K562 (cell line): ENCODE measurements at regions not wholly inside any gene's neighbourhood (a gene's known extent, or its start where the extent isn't known, plus 50 kb on each side); places are given as distances from the start of the nearest gene placed in this dataset.

Experiments
- ATAC-seq: fragments of 200-7000 bp; cut with Tn5 transposase; 3 replicates; pipeline ENCODE4 v1.9.1; 2020; ENCODE audit warnings: moderate library complexity
- BruUV-seq: library from RNA; stranded (reverse); fragments of 400-500 nt; replicated peaks from 2 replicates; lab custom pipeline; 2021; lab: Mats Ljungman, UMichigan
- CTCF ChIA-PET: fragments of 300-600 bp; formaldehyde crosslinking; extraction: SDS; loops from one replicate; lab custom pipeline; 2021; ENCODE audit warnings: low intra/inter-chr PET ratio; lab: Yijun Ruan, JAX
- POLR2A ChIA-PET: fragments of 300-600, 350-650 bp; sonication (Branson Sonifier 250); formaldehyde crosslinking; extraction: SDS; loops from one replicate; lab custom pipeline; 2021; ENCODE audit warnings: antibody characterized with exemption, inconsistent platforms; lab: Yijun Ruan, JAX
- DNase-seq, 4 experiments: peaks; one replicate each; pipeline versions ENCODE4 v3.0.0 to v3.0.0-alpha.2; 2011 to 2018; ENCODE audit warnings: low spot score in 3 of 4, mixed read lengths in 3 of 4; ENCODE audit errors: extremely low read depth in 1 of 4
- FAIRE-seq: peaks from 2 replicates; lab custom pipeline; 2011; peaks lifted over from hg19 to GRCh38; lab: Jason Lieb, UNC
- H2AFZ ChIP-seq: 2 replicates; pipeline ENCODE4 v1.6.0; 2011; ENCODE audit warnings: low read depth, low read length, control low read depth, inconsistent platforms
- H3K27ac ChIP-seq: fragments of 200-600 bp; 3 replicates; pipeline ENCODE4 v1.8.0; 2011; ENCODE audit warnings: low read depth, mild to moderate bottlenecking, control low read depth, inconsistent platforms, low read length, moderate library complexity, mixed read lengths; ENCODE audit errors: extremely low read depth
- H3K27me3 ChIP-seq, 2 experiments: fragments of 300-600 bp in 1 of 2; 2 replicates in 1 of 2; 3 replicates in 1 of 2; pipeline versions ENCODE4 v1.6.0 to v1.8.0; 2011; ENCODE audit warnings: inconsistent platforms in 2 of 2, low read length in 2 of 2, mild to moderate bottlenecking in 1 of 2, mixed read lengths in 1 of 2, moderate library complexity in 1 of 2; ENCODE audit not compliant: control insufficient read depth in 2 of 2, insufficient read depth in 2 of 2
- H3K36me3 ChIP-seq: fragments of 300-600 bp; 3 replicates; pipeline ENCODE4 v1.8.0; 2011; ENCODE audit warnings: mild to moderate bottlenecking, low read length, inconsistent platforms; ENCODE audit not compliant: control insufficient read depth, insufficient read depth
- H3K4me1 ChIP-seq, 2 experiments: fragments of 200-600 bp in 1 of 2; replicated peaks in 1 of 2; 2 replicates in 1 of 2; 3 replicates in 1 of 2; pipeline versions ENCODE4 v1.5.1 to v1.8.0; 2011; ENCODE audit warnings: inconsistent platforms in 2 of 2, low read length in 2 of 2, mild to moderate bottlenecking in 1 of 2, mixed read lengths in 1 of 2, moderate library complexity in 1 of 2; ENCODE audit not compliant: control insufficient read depth in 2 of 2, insufficient read depth in 2 of 2
- H3K4me2 ChIP-seq: 2 replicates; pipeline ENCODE4 v1.6.1; 2011; ENCODE audit warnings: low read length, control low read depth, inconsistent platforms, mixed read lengths; ENCODE audit not compliant: insufficient read depth
- H3K4me3 ChIP-seq: fragments of 200-600 bp; sonication (generic), shearing (Covaris generic); 2 replicates; pipeline ENCODE4 v1.5.1; 2016; ENCODE audit warnings: control low read depth, inconsistent platforms
- H3K79me2 ChIP-seq: fragments of 200-600 bp; 3 replicates; pipeline ENCODE4 v1.8.0; 2011; ENCODE audit warnings: low read length, inconsistent platforms; ENCODE audit not compliant: control insufficient read depth, insufficient read depth
- H3K9ac ChIP-seq, 2 experiments: 2 replicates each; pipeline versions ENCODE4 v1.6.0 to v1.6.1; 2011; ENCODE audit warnings: low read depth in 2 of 2, low read length in 2 of 2, control low read depth in 1 of 2, inconsistent platforms in 1 of 2, mild to moderate bottlenecking in 1 of 2, mixed read lengths in 1 of 2; ENCODE audit not compliant: insufficient read depth in 1 of 2
- H3K9me1 ChIP-seq: one replicate; pipeline ENCODE4 v1.6.0; 2011; ENCODE audit warnings: inconsistent platforms, mild to moderate bottlenecking, low read length, moderate library complexity; ENCODE audit not compliant: control insufficient read depth, insufficient read depth
- H3K9me3 ChIP-seq: replicated peaks from 2 replicates; pipeline ENCODE4 v1.5.1; 2011; ENCODE audit warnings: low read depth, low read length, inconsistent platforms; ENCODE audit not compliant: control insufficient read depth, insufficient read depth
- H4K20me1 ChIP-seq: replicated peaks from 2 replicates; pipeline ENCODE4 v1.6.1; 2011; ENCODE audit warnings: low read length, inconsistent platforms, mixed read lengths; ENCODE audit not compliant: control insufficient read depth, insufficient read depth
- CXXC5 ChIP-seq: fragments of 250-450 bp; sonication (Bioruptor Pico); IDR thresholded peaks from 2 replicates; pipeline ENCODE4 v1.8.0; 2022; ENCODE audit warnings: inconsistent platforms, mild to moderate bottlenecking, moderate library complexity
- DNMT1 ChIP-seq: fragments of 450-650 bp; IDR thresholded peaks from 2 replicates; pipeline ENCODE4 v1.6.1; 2016; ENCODE audit warnings: antibody characterized with exemption, mild to moderate bottlenecking
- HDAC8 ChIP-seq: fragments of 450-650 bp; IDR thresholded peaks from 2 replicates; pipeline ENCODE4 v1.6.1; 2016; ENCODE audit warnings: mild to moderate bottlenecking, missing genetic modification characterization, moderate library complexity, missing compliant biosample characterization
- HDGF ChIP-seq: fragments of 450-650 bp; IDR thresholded peaks from 2 replicates; pipeline ENCODE4 v1.6.1; 2016
- HMGN3 ChIP-seq: IDR thresholded peaks from 2 replicates; pipeline ENCODE4 v1.6.1; 2011; ENCODE audit warnings: borderline replicate concordance, low read depth, mild to moderate bottlenecking, mixed read lengths, low read length; ENCODE audit not compliant: insufficient read length; ENCODE audit errors: extremely low read depth
- KAT7 ChIP-seq: sonication (generic); formaldehyde crosslinking; IDR thresholded peaks from 2 replicates; pipeline ENCODE4 v1.8.0; 2022; ENCODE audit warnings: missing genetic modification reagents, mild to moderate bottlenecking, borderline replicate concordance
- NFRKB ChIP-seq: fragments of 450-650 bp; IDR thresholded peaks from 2 replicates; pipeline ENCODE4 v1.6.1; 2016; ENCODE audit warnings: low read depth
- NKRF ChIP-seq: fragments of 450-650 bp; IDR thresholded peaks from 2 replicates; pipeline ENCODE4 v1.6.1; 2016; ENCODE audit warnings: borderline replicate concordance
- POLR3A ChIP-seq: IDR thresholded peaks from 2 replicates; pipeline ENCODE4 v1.6.1; 2011; ENCODE audit warnings: borderline replicate concordance, mild to moderate bottlenecking, moderate library complexity; ENCODE audit not compliant: insufficient read length, insufficient read depth; ENCODE audit errors: extremely low read depth
- ZC3H4 ChIP-seq: sonication (generic); formaldehyde crosslinking; IDR thresholded peaks from 2 replicates; pipeline ENCODE4 v1.9.0; 2021; ENCODE audit warnings: missing genetic modification reagents, borderline replicate concordance
- ZFPM2 ChIP-seq: fragments of 250-450 bp; sonication (Bioruptor Pico); IDR thresholded peaks from 2 replicates; pipeline ENCODE4 v1.5.1; 2022; ENCODE audit warnings: mild to moderate bottlenecking
- ZNF449 ChIP-seq: fragments of 250-450 bp; sonication (Bioruptor Pico); IDR thresholded peaks from 2 replicates; pipeline ENCODE4 v1.8.0; 2022; ENCODE audit warnings: moderate library complexity, mild to moderate bottlenecking, inconsistent platforms
- ZNF561 ChIP-seq: fragments of 450-650 bp; formaldehyde crosslinking; conservative IDR thresholded peaks from 2 replicates; pipeline ENCODE4 v1.4.0; 2020; ENCODE audit warnings: mild to moderate bottlenecking, moderate library complexity
- WGBS: fragments of 100-300 bp; shearing (Covaris generic); methylation state at CpG from one replicate; pipeline ENCODE4 v1.1.6; 2016; ENCODE audit warnings: low coverage, mixed read lengths; ENCODE audit not compliant: insufficient coverage; ENCODE audit errors: missing lambda C conversion rate; 5-methylcytosine and 5-hydroxymethylcytosine counted together
- in situ Hi-C: fragments of 300-500 bp; cut with MboI; formaldehyde crosslinking; loops from 4 replicates; pipeline ENCODE4 v1.15.0; 2018; ENCODE audit warnings: inconsistent platforms, mixed read lengths
- intact Hi-C: fragments of 100-400 bp; cut with micrococcal nuclease; formaldehyde crosslinking; loops from 2 replicates; pipeline ENCODE4 v1.14.2; 2022

- H3K27me3 ChIP-seq: no peaks in the 10 kb centered on the region; a peak in 1 of 5 replicates
- no peak for DNase-seq
- ATAC-seq: no peak
- no peak overlapping the region for H3K9ac ChIP-seq
- no peaks in the 10 kb centered on the region for H3K36me3 ChIP-seq
- TF ChIP-seq NKRF (no peak), ZNF561 (CRISPR knock-in tag) (no peak), HDGF (no peak), DNMT1 (no peak), HDAC8 (tag) (no peak), CXXC5 (CRISPR knock-in tag) (no peak), ZNF449 (CRISPR knock-in tag) (no peak), ZC3H4 (no peak), HMGN3 (no peak), POLR3A (no peak), NFRKB (no peak), KAT7 (CRISPR knock-in tag) (no peak), ZFPM2 (CRISPR knock-in tag) (no peak)
- H3K4me2 ChIP-seq: no peak overlapping the region
- ChIA-PET CTCF (no interaction called here), POLR2A (no interaction called here)
- intact Hi-C loops (no loop called here), in situ Hi-C loops (no loop called here)
- no peaks in the 10 kb centered on the region for H3K9me1 ChIP-seq
- H3K4me3 ChIP-seq: no peak overlapping the region
- no TSS peak for BruUV-seq
- no peak overlapping the region for H3K27ac ChIP-seq
- no peaks in the 10 kb centered on the region for H4K20me1 ChIP-seq
- no peaks in the 10 kb centered on the region for H3K9me3 ChIP-seq
- FAIRE-seq: no peak
- H3K4me1 ChIP-seq: no peaks in the 10 kb centered on the region
- no peak overlapping the region for H2AFZ ChIP-seq
- no peaks in the 10 kb centered on the region for H3K79me2 ChIP-seq
- WGBS: 0% methylated on average over 3 of the region's 3 CpGs
Observed at GRCh38 chr16:49108611-49109010, 173.0 kb downstream of the CBLN1 start.
